Activated T-cell treated with anti-CD3 and anti-CD28 coated beads for 1 hour (primary cell): ENCODE measurements at regions not wholly inside any gene's neighbourhood (a gene's known extent, or its start where the extent isn't known, plus 50 kb on each side); places are given as distances from the start of the nearest gene placed in this dataset.
"Not testable (repeated sequence)": the region's sequence is repeated elsewhere in the genome, so short reads cannot be mapped to it uniquely, and the experiment has no call there.

Source experiments
- DNase-seq: peaks from one replicate; pipeline ENCODE4 v3.0.0-alpha.2; 2020; ENCODE audit warnings: low read depth

- DNase-seq: no peak
These were observed 254.0 kb upstream of the RUNX1 start for GRCh38 chr21:35303085-35303484.

DNA sequence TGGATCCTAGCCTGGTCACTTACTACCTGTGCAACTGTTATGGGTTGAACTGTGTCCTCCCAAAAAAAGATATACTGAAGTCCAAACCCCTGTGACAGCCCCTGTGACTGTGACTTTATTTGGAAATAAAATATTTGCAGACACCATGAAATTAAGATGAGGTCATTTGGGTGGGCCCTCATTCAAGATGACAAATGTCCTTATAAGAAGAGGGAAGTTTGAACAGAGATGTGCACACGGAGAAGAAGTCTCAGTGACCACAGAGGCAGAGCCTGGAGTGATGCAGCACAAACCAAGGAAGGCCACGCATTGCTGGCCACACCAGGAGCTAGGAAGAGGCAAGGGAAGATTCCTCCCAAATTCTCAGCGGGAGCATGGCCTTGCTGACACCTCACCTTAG is 249.7 kb upstream of the RUNX1 start:
- DNase-seq: no peak

DNA sequence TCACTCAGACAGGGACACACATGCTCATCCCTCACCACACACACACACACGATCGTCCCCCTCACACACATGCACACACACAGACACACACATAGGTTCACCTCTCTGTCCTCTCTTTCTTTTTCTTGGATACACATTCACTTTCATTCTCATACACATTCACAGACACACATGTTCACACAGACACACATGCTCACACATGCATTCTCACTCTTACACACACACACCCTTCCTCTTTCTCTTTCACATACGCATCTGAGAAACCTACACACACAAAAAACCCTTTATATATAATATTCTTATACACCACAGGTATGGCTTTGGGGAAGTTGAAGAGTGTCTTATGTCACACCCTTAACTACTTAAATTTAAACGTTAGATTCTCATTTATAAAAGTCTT is 248.6 kb upstream of the RUNX1 start:
- no peak for DNase-seq

GRCh38 chr21:35294231-35294898 is 245.3 kb upstream of the RUNX1 start:
- DNase-seq: no peak

GRCh38 chr21:35291973-35292627 is 243.0 kb upstream of the RUNX1 start:
- DNase-seq: no peak

- no peak for DNase-seq
These were observed 241.9 kb upstream of the RUNX1 start for GRCh38 chr21:35291034-35291433.

DNA sequence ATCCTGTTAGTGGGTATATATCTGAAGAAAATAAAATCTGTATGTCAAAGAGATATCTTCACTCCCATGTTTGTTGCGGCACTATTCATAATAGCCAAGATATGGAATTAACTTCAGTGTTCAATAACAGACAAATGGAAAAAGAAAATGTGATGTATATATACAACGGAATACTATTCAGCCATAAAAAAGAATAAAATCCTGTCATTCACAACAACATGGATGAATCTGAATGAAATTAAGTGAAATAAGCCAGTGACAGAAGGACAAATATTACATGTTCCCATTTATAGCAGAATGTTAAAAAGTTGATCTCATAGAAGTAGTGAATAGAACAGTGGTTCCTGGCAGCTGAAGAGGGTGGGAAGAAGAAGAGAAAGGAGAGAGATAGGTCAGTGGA is 239.1 kb upstream of the RUNX1 start:
- DNase-seq: no peak

DNA sequence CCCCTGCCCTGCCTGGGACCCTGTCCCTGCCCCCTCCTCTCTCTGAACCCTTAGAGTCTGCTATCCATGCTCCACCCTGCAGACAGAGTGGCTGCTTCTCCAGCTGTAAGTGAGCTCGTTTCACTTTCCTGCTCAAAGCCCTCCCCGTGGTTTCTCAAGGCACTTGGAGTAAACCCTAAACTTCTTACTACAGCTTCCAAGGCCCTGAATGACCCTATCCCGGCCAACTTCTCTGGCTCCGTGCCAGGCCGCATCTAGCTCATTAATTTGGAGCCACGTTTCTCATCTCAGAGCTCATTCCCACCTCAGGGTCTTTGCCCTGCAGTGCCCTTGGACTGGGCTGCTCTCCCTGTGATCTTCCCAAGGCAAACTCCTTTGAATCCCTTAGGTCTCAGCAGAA is 235.1 kb upstream of the RUNX1 start:
- no peak for DNase-seq

- DNase-seq: no peak
These were observed 233.8 kb upstream of the RUNX1 start for GRCh38 chr21:35282944-35283343.

DNA sequence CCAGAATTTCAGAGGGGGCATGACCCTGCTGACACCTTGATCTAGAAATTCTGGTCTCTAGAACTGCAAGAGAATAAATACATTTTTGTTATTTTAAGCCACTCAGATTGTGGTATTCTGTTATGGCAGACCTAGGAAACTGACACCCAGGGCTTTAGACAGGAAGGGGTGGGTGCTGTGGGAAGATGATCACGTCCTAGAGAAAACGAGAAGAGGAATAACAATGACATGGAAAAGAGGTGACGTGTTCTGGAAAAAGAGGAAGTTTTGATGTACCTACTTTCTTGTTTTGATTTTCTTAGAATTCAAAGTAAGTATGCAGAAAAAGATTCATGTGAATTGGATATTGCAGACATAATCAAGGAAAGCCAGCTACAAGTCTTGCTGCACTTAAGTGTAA is 232.9 kb upstream of the RUNX1 start:
- DNase-seq: no peak

DNA sequence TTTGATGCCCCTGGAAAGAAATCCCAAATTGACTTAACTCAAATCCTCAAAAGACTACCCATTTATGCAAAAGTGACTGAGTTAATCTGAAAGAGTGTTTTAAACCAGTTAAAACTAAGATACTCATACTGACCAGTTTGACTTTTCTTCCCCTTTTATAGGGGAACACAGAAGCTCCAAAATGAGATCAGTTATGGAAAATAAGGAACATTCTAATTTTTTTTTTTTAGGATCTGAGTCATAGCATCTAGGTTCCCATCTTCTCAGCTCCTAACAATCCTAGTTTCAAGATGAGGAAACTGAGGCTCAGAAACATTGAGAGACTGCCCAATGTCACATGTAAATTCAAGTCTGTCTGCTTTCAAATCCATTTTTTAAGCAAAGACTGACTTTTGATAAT is 231.1 kb upstream of the RUNX1 start:
- no peak for DNase-seq

- DNase-seq: no peak
These were observed 226.7 kb upstream of the RUNX1 start for GRCh38 chr21:35275776-35276175.

DNA sequence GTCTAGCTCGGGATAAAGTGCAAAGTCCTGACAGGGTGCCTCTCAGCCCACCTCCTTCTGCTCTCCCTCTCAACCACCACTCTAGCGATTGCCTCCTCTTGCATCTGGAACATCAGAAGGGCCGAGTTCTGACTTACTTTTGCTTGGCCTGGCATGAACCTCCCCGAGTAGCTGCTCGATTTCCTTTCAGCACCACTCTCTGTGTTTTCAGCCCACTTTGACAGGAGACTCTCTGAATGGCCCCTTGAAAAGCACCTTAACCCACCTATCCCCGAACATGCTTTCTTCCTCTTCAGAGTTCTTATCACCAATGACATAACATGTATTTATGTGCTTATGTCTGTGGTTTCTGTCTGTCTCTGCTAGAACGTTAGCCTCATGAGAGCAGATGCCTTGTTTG is 225.8 kb upstream of the RUNX1 start:
- no peak for DNase-seq

DNA sequence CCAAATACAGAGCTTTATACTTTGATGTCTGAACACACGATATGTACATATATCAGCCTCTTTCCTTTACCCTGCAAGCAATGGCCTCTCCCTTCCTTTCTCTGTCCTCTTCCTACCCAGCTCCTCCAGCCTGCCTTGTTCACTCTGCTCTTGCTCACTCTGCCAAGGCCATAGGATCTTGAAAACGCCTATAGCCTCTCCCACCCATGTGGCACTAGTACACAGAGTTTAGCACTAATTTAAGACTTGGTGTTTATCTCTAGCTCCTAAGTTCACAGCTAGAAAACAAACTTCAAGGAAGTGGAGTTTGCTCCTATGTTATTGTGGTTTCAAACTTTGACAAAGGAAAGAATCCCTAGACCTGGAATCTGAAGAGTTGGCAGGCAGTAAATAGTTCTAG is 225.0 kb upstream of the RUNX1 start:
- DNase-seq: no peak

DNA sequence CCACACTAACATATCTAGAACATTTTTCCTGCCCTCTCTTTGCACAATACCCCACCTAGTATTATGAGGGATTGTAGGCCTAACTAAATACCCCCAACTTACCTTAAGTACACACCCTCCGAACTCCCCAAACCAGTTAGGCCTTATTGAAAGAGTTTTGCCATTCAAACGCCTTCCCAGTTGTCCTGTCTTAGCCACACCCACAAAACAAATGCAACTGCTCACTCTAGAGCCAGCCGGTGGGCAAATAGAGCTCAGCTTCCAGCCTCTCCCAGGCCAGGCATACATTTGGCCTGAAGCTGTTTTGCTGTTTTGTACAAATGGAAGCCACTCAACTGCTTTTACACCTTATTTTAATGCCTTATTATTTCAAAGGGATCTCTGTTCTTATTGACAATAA is 224.2 kb upstream of the RUNX1 start:
- DNase-seq: no peak

GRCh38 chr21:35271344-35272118 is 222.4 kb upstream of the RUNX1 start:
- DNase-seq: not testable (repeated sequence)

DNA sequence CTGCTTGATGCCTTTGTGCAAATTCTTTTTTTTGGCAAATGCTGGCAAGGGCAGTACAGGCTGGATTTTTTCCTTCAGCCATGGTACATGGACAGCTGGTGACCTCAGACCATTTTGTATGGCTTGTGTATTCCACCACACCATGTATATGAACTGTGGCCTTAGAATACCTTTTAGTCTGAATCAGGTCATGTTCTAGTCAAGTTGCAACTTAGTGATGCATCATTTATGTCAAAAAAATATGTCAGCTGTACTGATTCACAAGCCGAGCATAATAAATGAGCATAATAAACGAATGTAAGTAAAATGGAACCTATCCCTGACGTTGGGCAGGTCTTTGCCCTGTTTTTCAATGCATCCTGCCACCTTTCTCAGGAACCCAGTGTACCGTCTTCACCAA is 219.7 kb upstream of the RUNX1 start:
- no peak for DNase-seq

GRCh38 chr21:35268261-35268660 is 219.2 kb upstream of the RUNX1 start:
- no peak for DNase-seq

- no peak for DNase-seq
These were observed 217.4 kb upstream of the RUNX1 start for GRCh38 chr21:35266546-35266945.

DNA sequence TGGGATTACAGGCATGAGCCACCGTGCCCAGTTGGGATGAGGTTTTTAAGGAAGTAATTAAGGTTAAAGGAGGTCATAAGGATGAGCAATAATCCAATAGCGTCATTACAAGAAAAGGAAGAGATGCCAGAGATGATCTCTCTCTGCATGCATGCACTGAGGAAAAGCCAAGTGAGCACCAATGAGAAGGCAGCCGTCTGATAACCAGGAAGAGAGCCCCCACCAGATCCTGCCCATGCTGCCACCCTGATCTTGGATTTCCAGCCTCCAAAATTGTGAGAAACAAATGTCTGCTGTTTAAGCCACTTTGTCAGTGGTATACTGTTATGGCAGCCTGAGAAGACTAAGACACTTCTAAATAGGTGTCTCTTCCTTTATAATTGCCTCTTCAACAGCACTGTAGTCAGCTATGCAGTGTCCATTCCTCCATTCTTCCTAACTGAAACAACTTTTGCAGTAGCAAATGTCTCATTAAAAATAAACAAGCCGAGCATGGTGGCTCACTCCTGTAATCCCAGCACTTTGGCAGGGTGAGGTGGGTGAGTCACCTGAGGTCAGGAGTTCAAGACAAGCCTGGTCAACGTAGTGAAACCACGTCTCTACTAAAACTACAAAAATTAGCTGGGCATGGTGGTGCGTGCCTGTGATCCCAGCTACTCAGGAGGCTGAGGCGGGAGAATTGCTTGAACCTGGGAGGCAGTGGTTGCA is 216.2 kb upstream of the RUNX1 start:
- no peak for DNase-seq

- no peak for DNase-seq
These were observed 210.4 kb upstream of the RUNX1 start for GRCh38 chr21:35259457-35259856.

- DNase-seq: no peak
These were observed 209.4 kb upstream of the RUNX1 start for GRCh38 chr21:35258521-35258920.

- DNase-seq: no peak
These were observed 208.3 kb upstream of the RUNX1 start for GRCh38 chr21:35257413-35257812.
